SK-N-SH (cell line): ENCODE measurements at regions not wholly inside any gene's neighbourhood (a gene's known extent, or its start where the extent isn't known, plus 50 kb on each side); places are given as distances from the start of the nearest gene placed in this dataset.

ENCODE experiments used
- CTCF ChIA-PET: fragments of 300-600, 350-600 bp; formaldehyde crosslinking; extraction: SDS; loops from one replicate; lab custom pipeline; 2021; lab: Yijun Ruan, JAX
- POLR2A ChIA-PET: fragments of 350-600 bp; sonication (Branson Sonifier 250); formaldehyde crosslinking; extraction: SDS; loops from one replicate; lab custom pipeline; 2020; ENCODE audit warnings: antibody characterized with exemption, inconsistent platforms; lab: Yijun Ruan, JAX
- DNase-seq: peaks from one replicate; pipeline ENCODE4 v3.0.0; 2012
- H2AFZ ChIP-seq: fragments of 200-600 bp; sonication (generic); 2 replicates; pipeline ENCODE4 v1.8.1; 2016; ENCODE audit warnings: antibody characterized with exemption, mild to moderate bottlenecking, low read depth
- H3F3A ChIP-seq: fragments of 200-600 bp; sonication (generic); replicated peaks from 2 replicates; pipeline ENCODE3; 2016; ENCODE audit warnings: antibody characterized with exemption, mild to moderate bottlenecking; ENCODE audit not compliant: insufficient read depth
- H3K27ac ChIP-seq, 2 experiments: fragments of 200-500 bp in 1 of 2; fragments of 200-600 bp in 1 of 2; sonication (Bioruptor generic) in 1 of 2; sonication (generic), shearing (Covaris generic) in 1 of 2; 2 replicates each; pipeline versions ENCODE4 v1.5.1 to v1.6.1; 2014 to 2016; ENCODE audit warnings: low read depth in 2 of 2, inconsistent platforms in 1 of 2, low read length in 1 of 2, mild to moderate bottlenecking in 1 of 2, mixed read lengths in 1 of 2
- H3K27me3 ChIP-seq: fragments of 200-600 bp; sonication (generic), shearing (Covaris generic); 2 replicates; pipeline ENCODE4 v1.6.1; 2016; ENCODE audit warnings: mixed run types; ENCODE audit not compliant: insufficient read depth
- H3K36me3 ChIP-seq, 2 experiments: fragments of 200-500 bp in 1 of 2; fragments of 200-600 bp in 1 of 2; sonication (Bioruptor generic) in 1 of 2; sonication (generic) in 1 of 2; replicated peaks in 1 of 2; 2 replicates each; pipeline versions ENCODE3 to v1.5.1; 2014 to 2016; ENCODE audit warnings: low read length in 1 of 2, mild to moderate bottlenecking in 1 of 2; ENCODE audit not compliant: insufficient read depth in 2 of 2, control insufficient read depth in 1 of 2
- H3K4me1 ChIP-seq, 2 experiments: fragments of 200-500 bp in 1 of 2; fragments of 200-600 bp in 1 of 2; sonication (Bioruptor generic) in 1 of 2; sonication (generic), shearing (Covaris generic) in 1 of 2; 2 replicates each; pipeline versions ENCODE4 v1.5.1 to v1.6.1; 2014 to 2016; ENCODE audit warnings: low read depth in 1 of 2, low read length in 1 of 2, mixed run types in 1 of 2; ENCODE audit not compliant: insufficient read depth in 2 of 2, control insufficient read depth in 1 of 2
- H3K4me2 ChIP-seq: fragments of 200-600 bp; sonication (generic), shearing (Covaris generic); 2 replicates; pipeline ENCODE4 v1.6.1; 2017; ENCODE audit warnings: mixed run types
- H3K4me3 ChIP-seq, 2 experiments: fragments of 200-500 bp in 1 of 2; fragments of 200-600 bp in 1 of 2; sonication (Bioruptor generic) in 1 of 2; sonication (generic), shearing (Covaris generic) in 1 of 2; 2 replicates each; pipeline versions ENCODE4 v1.5.1 to v1.8.1; 2014 to 2016; ENCODE audit warnings: low read depth in 2 of 2, inconsistent platforms in 1 of 2, low read length in 1 of 2, mild to moderate bottlenecking in 1 of 2, mixed read lengths in 1 of 2, moderate library complexity in 1 of 2
- H3K79me2 ChIP-seq: fragments of 200-600 bp; sonication (generic); 2 replicates; pipeline ENCODE4 v1.8.1; 2017; ENCODE audit warnings: mild to moderate bottlenecking; ENCODE audit not compliant: insufficient read depth
- H3K9ac ChIP-seq: fragments of 200-600 bp; sonication (generic); 2 replicates; pipeline ENCODE4 v1.6.1; 2017; ENCODE audit warnings: mixed run types
- H3K9me2 ChIP-seq: fragments of 200-600 bp; sonication (generic); 2 replicates; pipeline ENCODE4 v1.6.1; 2017; ENCODE audit warnings: mixed run types
- H3K9me3 ChIP-seq: fragments of 200-600 bp; sonication (generic); 2 replicates; pipeline ENCODE4 v1.6.1; 2017; ENCODE audit warnings: mixed run types, mild to moderate bottlenecking, moderate library complexity
- H4K20me1 ChIP-seq: fragments of 200-600 bp; sonication (generic); 2 replicates; pipeline ENCODE4 v1.6.1; 2017; ENCODE audit warnings: mild to moderate bottlenecking, mixed run types; ENCODE audit not compliant: insufficient read depth
- CHD2 ChIP-seq: fragments of 150-350 bp; IDR thresholded peaks from 2 replicates; pipeline ENCODE4 v1.6.1; 2018; ENCODE audit warnings: low read length; ENCODE audit not compliant: partially characterized antibody
- EP300 ChIP-seq, 2 experiments: IDR thresholded peaks; 2 replicates each; pipeline versions ENCODE4 v1.4.0 to v1.6.1; 2012; ENCODE audit warnings: borderline replicate concordance in 1 of 2, low read depth in 1 of 2, low read length in 1 of 2
- FOSL2 ChIP-seq: IDR thresholded peaks from 2 replicates; pipeline ENCODE4 v1.4.0; 2012; ENCODE audit warnings: low read depth, mild to moderate bottlenecking, moderate library complexity, borderline replicate concordance
- FOXJ3 ChIP-seq: sonication (generic); formaldehyde crosslinking; IDR thresholded peaks from 2 replicates; pipeline ENCODE4 v1.5.1; 2020; ENCODE audit warnings: mild to moderate bottlenecking, missing genetic modification reagents
- FOXM1 ChIP-seq: IDR thresholded peaks from 2 replicates; pipeline ENCODE4 v1.4.0; 2012; ENCODE audit warnings: low read depth, mild to moderate bottlenecking
- GABPA ChIP-seq: IDR thresholded peaks from 2 replicates; pipeline ENCODE4 v1.4.0; 2012; ENCODE audit warnings: low read depth, mild to moderate bottlenecking
- GATA2 ChIP-seq: sonication (generic); formaldehyde crosslinking; IDR thresholded peaks from 2 replicates; pipeline ENCODE4 v1.5.0; 2020; ENCODE audit warnings: mild to moderate bottlenecking, missing genetic modification reagents
- MEF2A ChIP-seq: IDR thresholded peaks from 2 replicates; pipeline ENCODE4 v1.4.0; 2012; ENCODE audit warnings: low read depth, borderline replicate concordance
- MXI1 ChIP-seq: IDR thresholded peaks from 2 replicates; pipeline ENCODE4 v1.6.1; 2012; ENCODE audit warnings: mild to moderate bottlenecking, low read depth, low read length, improper control_type of control experiment
- POLR2AphosphoS5 ChIP-seq: IDR thresholded peaks from 2 replicates; pipeline ENCODE4 v1.6.1; 2012; ENCODE audit warnings: low read depth, low read length
- RCOR1 ChIP-seq: fragments of 150-350 bp; IDR thresholded peaks from 2 replicates; pipeline ENCODE4 v1.6.1; 2017; ENCODE audit warnings: antibody characterized with exemption, low read length
- RFX5 ChIP-seq: IDR thresholded peaks from 2 replicates; pipeline ENCODE4 v1.6.1; 2012; ENCODE audit warnings: mild to moderate bottlenecking, improper control_type of control experiment, low read length
- RXRA ChIP-seq: IDR thresholded peaks from 2 replicates; pipeline ENCODE4 v1.4.0; 2012; ENCODE audit warnings: low read depth, mild to moderate bottlenecking, borderline replicate concordance
- SIN3A ChIP-seq: IDR thresholded peaks from 2 replicates; pipeline ENCODE4 v1.6.1; 2012; ENCODE audit warnings: low read depth, mild to moderate bottlenecking, low read length, moderate library complexity, borderline replicate concordance
- TAF1 ChIP-seq: IDR thresholded peaks from 2 replicates; pipeline ENCODE4 v1.6.1; 2012; ENCODE audit warnings: low read depth, mild to moderate bottlenecking, low read length, moderate library complexity, borderline replicate concordance
- TCF12 ChIP-seq: IDR thresholded peaks from 2 replicates; pipeline ENCODE4 v1.4.0; 2012
- USF1 ChIP-seq: IDR thresholded peaks from 2 replicates; pipeline ENCODE4 v1.4.0; 2012; ENCODE audit warnings: low read depth, borderline replicate concordance
- ZBTB33 ChIP-seq: IDR thresholded peaks from 2 replicates; pipeline ENCODE4 v1.4.0; 2012; ENCODE audit warnings: low read depth, borderline replicate concordance
- WGBS: methylation state at CpG from one replicate; pipeline ENCODE4 v1.1.6; 2017; ENCODE audit warnings: low lambda C conversion rate; 5-methylcytosine and 5-hydroxymethylcytosine counted together
- TF ChIP-seq, protein P1 (sequence below): fragments of 150-350 bp; IDR thresholded peaks from 2 replicates; pipeline ENCODE4 v1.6.1; 2016; ENCODE audit warnings: mild to moderate bottlenecking, low read depth, low read length
- TF ChIP-seq, protein P2 (sequence below): IDR thresholded peaks from 2 replicates; pipeline ENCODE4 v1.4.0; 2012; ENCODE audit warnings: low read depth

- ChIA-PET POLR2A (no interaction called here), CTCF (no interaction called here)
- H3K36me3 ChIP-seq, result no peaks in the 10 kb centered on the region
- H3K4me3 ChIP-seq, result no peak overlapping the region
- no peaks in the 10 kb centered on the region for H3F3A ChIP-seq
- H3K4me2 ChIP-seq, result no peak overlapping the region
- H3K9ac ChIP-seq, result no peak overlapping the region
- TF ChIP-seq GATA2 (CRISPR knock-in tag), result no peak
- no peak overlapping the region for H2AFZ ChIP-seq
- no peaks in the 10 kb centered on the region for H3K9me3 ChIP-seq
- WGBS, result 6% methylated on average over 2 of the region's 2 CpGs
- DNase-seq, result no peak
- no peaks in the 10 kb centered on the region for H3K27me3 ChIP-seq
- H4K20me1 ChIP-seq, result no peaks in the 10 kb centered on the region
- no peak overlapping the region for H3K27ac ChIP-seq
- H3K79me2 ChIP-seq, result no peaks in the 10 kb centered on the region
- H3K4me1 ChIP-seq, result no peaks in the 10 kb centered on the region; a peak in 1 of 4 replicates
- no peaks in the 10 kb centered on the region for H3K9me2 ChIP-seq
Observed at GRCh38 chr5:89199306-89199705, 316.3 kb upstream of the MEF2C start.

DNA sequence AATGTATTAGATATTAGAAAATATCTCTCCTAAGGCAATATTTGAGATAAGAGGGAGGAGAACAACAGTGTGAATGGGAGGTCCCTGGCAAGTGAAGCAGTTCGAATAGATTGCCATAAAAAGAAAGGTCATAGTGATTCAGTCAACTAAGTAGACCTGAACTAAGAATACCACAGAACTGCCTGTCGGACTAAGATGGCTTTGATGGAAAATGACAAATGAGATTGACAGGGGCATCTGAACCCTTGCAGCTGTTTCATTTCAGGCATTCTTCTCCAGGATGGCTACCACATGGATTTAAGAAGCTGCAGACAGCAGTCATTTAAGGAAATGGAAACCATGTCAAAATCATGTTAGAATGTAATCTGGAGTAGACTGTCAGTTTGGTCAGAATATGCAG is 308.4 kb upstream of the MEF2C start:
- Histone ChIP-seq H3K9me2 (no peaks in the 10 kb centered on the region), H3F3A (no peaks in the 10 kb centered on the region), H3K9ac (no peak overlapping the region), H3K27ac (no peak overlapping the region), H3K4me3 (no peak overlapping the region), H2AFZ (no peak overlapping the region), H3K79me2 (no peaks in the 10 kb centered on the region), H3K36me3 (no peaks in the 10 kb centered on the region), H3K9me3 (no peaks in the 10 kb centered on the region), H3K4me2 (no peak overlapping the region), H3K27me3 (no peaks in the 10 kb centered on the region), H3K4me1 (no peaks in the 10 kb centered on the region), H4K20me1 (no peaks in the 10 kb centered on the region)
- ChIA-PET CTCF (no interaction called here), POLR2A (no interaction called here)
- DNase-seq, result no peak
- 48% methylated on average over 2 of the region's 2 CpGs for WGBS
- no peak for TF ChIP-seq RFX5
- no peak for TF ChIP-seq TAF1
- TF ChIP-seq FOXM1, result no peak
- no peak for TF ChIP-seq RCOR1
- no peak for TF ChIP-seq EP300 (IDR thresholded peaks at IDR 0.05; ENCODE audit: borderline replicate concordance in 1 of 2, low read depth in 1 of 2, low read length in 1 of 2)
- TF ChIP-seq MXI1, result no peak
- no peak for TF ChIP-seq FOSL2
- TF ChIP-seq RXRA, result no peak
- TF ChIP-seq ZBTB33, result no peak
- no peak for TF ChIP-seq FOXJ3 (CRISPR knock-in tag)
- no peak for TF ChIP-seq GABPA
- no peak for TF ChIP-seq MEF2A
- no peak for TF ChIP-seq POLR2AphosphoS5
- no peak for TF ChIP-seq CHD2
- TF ChIP-seq SIN3A, result no peak
- TF ChIP-seq, protein P1, sequence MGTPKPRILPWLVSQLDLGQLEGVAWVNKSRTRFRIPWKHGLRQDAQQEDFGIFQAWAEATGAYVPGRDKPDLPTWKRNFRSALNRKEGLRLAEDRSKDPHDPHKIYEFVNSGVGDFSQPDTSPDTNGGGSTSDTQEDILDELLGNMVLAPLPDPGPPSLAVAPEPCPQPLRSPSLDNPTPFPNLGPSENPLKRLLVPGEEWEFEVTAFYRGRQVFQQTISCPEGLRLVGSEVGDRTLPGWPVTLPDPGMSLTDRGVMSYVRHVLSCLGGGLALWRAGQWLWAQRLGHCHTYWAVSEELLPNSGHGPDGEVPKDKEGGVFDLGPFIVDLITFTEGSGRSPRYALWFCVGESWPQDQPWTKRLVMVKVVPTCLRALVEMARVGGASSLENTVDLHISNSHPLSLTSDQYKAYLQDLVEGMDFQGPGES, result no peak
- TF ChIP-seq GATA2 (CRISPR knock-in tag), result no peak
- no peak for TF ChIP-seq TCF12
- TF ChIP-seq, protein P2, sequence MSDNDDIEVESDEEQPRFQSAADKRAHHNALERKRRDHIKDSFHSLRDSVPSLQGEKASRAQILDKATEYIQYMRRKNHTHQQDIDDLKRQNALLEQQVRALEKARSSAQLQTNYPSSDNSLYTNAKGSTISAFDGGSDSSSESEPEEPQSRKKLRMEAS, result no peak
- TF ChIP-seq USF1, result no peak
